WTC11 (cell line): ENCODE measurements at regions not wholly inside any gene's neighbourhood (a gene's known extent, or its start where the extent isn't known, plus 50 kb on each side); places are given as distances from the start of the nearest gene placed in this dataset.
"Not testable (repeated sequence)": the region's sequence is repeated elsewhere in the genome, so short reads cannot be mapped to it uniquely, and the experiment has no call there.

Experiments used
- ATAC-seq: fragments of 200-7000 bp; cut with Tn5 transposase; 2 replicates; pipeline ENCODE4 v1.10.0; 2021; ENCODE audit warnings: mild to moderate bottlenecking, moderate library complexity
- CTCF ChIA-PET: fragments of 300-600 bp; sonication (Branson Sonifier 250); formaldehyde crosslinking; loops from one replicate; lab custom pipeline; 2021; ENCODE audit warnings: antibody characterized with exemption; lab: Charles Lee
- POLR2A ChIA-PET: fragments of 350-600 bp; sonication (Branson Sonifier 250); formaldehyde crosslinking; loops from one replicate; lab custom pipeline; 2021; ENCODE audit warnings: antibody characterized with exemption; lab: Charles Lee
- DNase-seq: peaks from one replicate; pipeline ENCODE4 v3.0.0; 2021; ENCODE audit warnings: low spot score
- H3K27ac Mint-ChIP-seq: 2 replicates; pipeline ENCODE4 v1.8.0; 2021; ENCODE audit warnings: mixed read lengths
- H3K27me3 Mint-ChIP-seq: 2 replicates; pipeline ENCODE4 v1.8.0; 2021; ENCODE audit warnings: low read depth, mild to moderate bottlenecking, moderate library complexity, mixed read lengths
- H3K36me3 Mint-ChIP-seq: 2 replicates; pipeline ENCODE4 v1.8.0; 2021; ENCODE audit warnings: mixed read lengths
- H3K4me1 Mint-ChIP-seq: 2 replicates; pipeline ENCODE4 v1.8.0; 2022; ENCODE audit warnings: mixed read lengths
- H3K4me3 Mint-ChIP-seq: 2 replicates; pipeline ENCODE4 v1.8.0; 2021; ENCODE audit warnings: mild to moderate bottlenecking, moderate library complexity, mixed read lengths
- H3K9me3 Mint-ChIP-seq: 2 replicates; pipeline ENCODE4 v1.8.0; 2021; ENCODE audit warnings: mixed read lengths
- CBFB ChIP-seq: sonication (generic); formaldehyde crosslinking; IDR thresholded peaks from 2 replicates; pipeline ENCODE4 v1.8.1; 2022; ENCODE audit warnings: mild to moderate bottlenecking, low read depth, missing genetic modification reagents
- ELF4 ChIP-seq: sonication (generic); formaldehyde crosslinking; IDR thresholded peaks from 2 replicates; pipeline ENCODE4 v1.8.1; 2022; ENCODE audit warnings: low read depth, mild to moderate bottlenecking, moderate library complexity, missing genetic modification reagents
- GRHL2 ChIP-seq: fragments of 250-450 bp; sonication (Bioruptor Pico); IDR thresholded peaks from 2 replicates; pipeline ENCODE4 v1.8.0; 2022; ENCODE audit warnings: mild to moderate bottlenecking, moderate library complexity; ENCODE audit not compliant: insufficient replicate concordance, severe bottlenecking
- MYBL2 ChIP-seq: sonication (generic); formaldehyde crosslinking; IDR thresholded peaks from 2 replicates; pipeline ENCODE4 v1.8.1; 2023; ENCODE audit warnings: mild to moderate bottlenecking, moderate library complexity, missing genetic modification reagents
- NFYB ChIP-seq: sonication (generic); formaldehyde crosslinking; conservative IDR thresholded peaks from 2 replicates; pipeline ENCODE4 v1.8.0; 2022; ENCODE audit warnings: low read depth, missing genetic modification reagents
- PREB ChIP-seq: sonication (generic); formaldehyde crosslinking; IDR thresholded peaks from 2 replicates; pipeline ENCODE4 v1.8.1; 2022; ENCODE audit warnings: mild to moderate bottlenecking, missing genetic modification reagents, moderate library complexity, borderline replicate concordance
- RORB ChIP-seq: fragments of 250-450 bp; sonication (Bioruptor Pico); IDR thresholded peaks from 2 replicates; pipeline ENCODE4 v1.9.0; 2021; ENCODE audit warnings: mild to moderate bottlenecking
- SMAD4 ChIP-seq: sonication (generic); formaldehyde crosslinking; IDR thresholded peaks from 2 replicates; pipeline ENCODE4 v1.8.0; 2022; ENCODE audit warnings: mild to moderate bottlenecking, missing genetic modification reagents
- TCF7 ChIP-seq: sonication (generic); formaldehyde crosslinking; IDR thresholded peaks from 2 replicates; pipeline ENCODE4 v1.8.0; 2022; ENCODE audit warnings: mild to moderate bottlenecking, low read depth, missing genetic modification reagents, moderate library complexity
- TEAD4 ChIP-seq: sonication (generic); formaldehyde crosslinking; IDR thresholded peaks from 2 replicates; pipeline ENCODE4 v1.8.0; 2022; ENCODE audit warnings: mild to moderate bottlenecking, missing genetic modification reagents
- ZNF121 ChIP-seq: sonication (generic); formaldehyde crosslinking; IDR thresholded peaks from 2 replicates; pipeline ENCODE4 v1.8.0; 2023; ENCODE audit warnings: missing genetic modification reagents
- ZNF219 ChIP-seq: sonication (generic); formaldehyde crosslinking; IDR thresholded peaks from 2 replicates; pipeline ENCODE4 v1.8.0; 2023; ENCODE audit warnings: missing genetic modification reagents, mild to moderate bottlenecking, borderline replicate concordance
- ZNF396 ChIP-seq: fragments of 250-450 bp; sonication (Bioruptor Pico); IDR thresholded peaks from 2 replicates; pipeline ENCODE4 v1.8.0; 2021; ENCODE audit warnings: mild to moderate bottlenecking, moderate library complexity, borderline replicate concordance
- ZNF416 ChIP-seq: fragments of 250-450 bp; sonication (Bioruptor Pico); IDR thresholded peaks from 2 replicates; pipeline ENCODE4 v1.9.0; 2021; ENCODE audit warnings: mild to moderate bottlenecking, inconsistent platforms
- ZNF671 ChIP-seq: fragments of 250-450 bp; sonication (Bioruptor Pico); IDR thresholded peaks from 2 replicates; pipeline ENCODE4 v1.8.0; 2021; ENCODE audit warnings: mild to moderate bottlenecking
- TF ChIP-seq, protein P1 (sequence below): sonication (generic); formaldehyde crosslinking; IDR thresholded peaks from 2 replicates; pipeline ENCODE4 v1.8.1; 2022; ENCODE audit warnings: low read depth, missing genetic modification reagents, borderline replicate concordance
- TF ChIP-seq, protein P2 (sequence below): sonication (generic); formaldehyde crosslinking; IDR thresholded peaks from 2 replicates; pipeline ENCODE4 v1.8.1; 2022; ENCODE audit warnings: missing genetic modification reagents, borderline replicate concordance
- TF ChIP-seq, protein P3 (sequence below): fragments of 250-450 bp; sonication (Bioruptor Pico); IDR thresholded peaks from 2 replicates; pipeline ENCODE4 v2.1.2; 2022; ENCODE audit warnings: mild to moderate bottlenecking, moderate library complexity
- TF ChIP-seq, protein P4 (sequence below): fragments of 250-450 bp; sonication (Bioruptor Pico); IDR thresholded peaks from 2 replicates; pipeline ENCODE4 v1.9.0; 2021; ENCODE audit warnings: mild to moderate bottlenecking

- H3K36me3 Mint-ChIP-seq: no peaks in the 10 kb centered on the region
- H3K27me3 Mint-ChIP-seq: no peaks in the 10 kb centered on the region
- POLR2A ChIA-PET: no interaction called here
- no peak overlapping the region for H3K27ac Mint-ChIP-seq
- peaks cover 3% of the 10 kb centered on the region; the same call in 1 of the 2 replicates for H3K4me1 Mint-ChIP-seq
- DNase-seq: no peak
- TF ChIP-seq TCF7 (CRISPR knock-in tag): no peak
- TF ChIP-seq PREB (CRISPR knock-in tag): no peak
- TF ChIP-seq, protein P1, sequence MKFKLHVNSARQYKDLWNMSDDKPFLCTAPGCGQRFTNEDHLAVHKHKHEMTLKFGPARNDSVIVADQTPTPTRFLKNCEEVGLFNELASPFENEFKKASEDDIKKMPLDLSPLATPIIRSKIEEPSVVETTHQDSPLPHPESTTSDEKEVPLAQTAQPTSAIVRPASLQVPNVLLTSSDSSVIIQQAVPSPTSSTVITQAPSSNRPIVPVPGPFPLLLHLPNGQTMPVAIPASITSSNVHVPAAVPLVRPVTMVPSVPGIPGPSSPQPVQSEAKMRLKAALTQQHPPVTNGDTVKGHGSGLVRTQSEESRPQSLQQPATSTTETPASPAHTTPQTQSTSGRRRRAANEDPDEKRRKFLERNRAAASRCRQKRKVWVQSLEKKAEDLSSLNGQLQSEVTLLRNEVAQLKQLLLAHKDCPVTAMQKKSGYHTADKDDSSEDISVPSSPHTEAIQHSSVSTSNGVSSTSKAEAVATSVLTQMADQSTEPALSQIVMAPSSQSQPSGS: no peak
- TF ChIP-seq ELF4: no peak
- TF ChIP-seq, protein P2, sequence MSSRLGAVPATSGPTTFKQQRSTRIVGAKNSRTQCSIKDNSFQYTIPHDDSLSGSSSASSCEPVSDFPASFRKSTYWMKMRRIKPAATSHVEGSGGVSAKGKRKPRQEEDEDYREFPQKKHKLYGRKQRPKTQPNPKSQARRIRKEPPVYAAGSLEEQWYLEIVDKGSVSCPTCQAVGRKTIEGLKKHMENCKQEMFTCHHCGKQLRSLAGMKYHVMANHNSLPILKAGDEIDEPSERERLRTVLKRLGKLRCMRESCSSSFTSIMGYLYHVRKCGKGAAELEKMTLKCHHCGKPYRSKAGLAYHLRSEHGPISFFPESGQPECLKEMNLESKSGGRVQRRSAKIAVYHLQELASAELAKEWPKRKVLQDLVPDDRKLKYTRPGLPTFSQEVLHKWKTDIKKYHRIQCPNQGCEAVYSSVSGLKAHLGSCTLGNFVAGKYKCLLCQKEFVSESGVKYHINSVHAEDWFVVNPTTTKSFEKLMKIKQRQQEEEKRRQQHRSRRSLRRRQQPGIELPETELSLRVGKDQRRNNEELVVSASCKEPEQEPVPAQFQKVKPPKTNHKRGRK (CRISPR knock-in tag): no peak
- TF ChIP-seq RORB (CRISPR knock-in tag): no peak
- no peak for TF ChIP-seq ZNF219 (CRISPR knock-in tag)
- TF ChIP-seq MYBL2 (CRISPR knock-in tag): no peak
- no peak for TF ChIP-seq CBFB
- TF ChIP-seq, protein P3, sequence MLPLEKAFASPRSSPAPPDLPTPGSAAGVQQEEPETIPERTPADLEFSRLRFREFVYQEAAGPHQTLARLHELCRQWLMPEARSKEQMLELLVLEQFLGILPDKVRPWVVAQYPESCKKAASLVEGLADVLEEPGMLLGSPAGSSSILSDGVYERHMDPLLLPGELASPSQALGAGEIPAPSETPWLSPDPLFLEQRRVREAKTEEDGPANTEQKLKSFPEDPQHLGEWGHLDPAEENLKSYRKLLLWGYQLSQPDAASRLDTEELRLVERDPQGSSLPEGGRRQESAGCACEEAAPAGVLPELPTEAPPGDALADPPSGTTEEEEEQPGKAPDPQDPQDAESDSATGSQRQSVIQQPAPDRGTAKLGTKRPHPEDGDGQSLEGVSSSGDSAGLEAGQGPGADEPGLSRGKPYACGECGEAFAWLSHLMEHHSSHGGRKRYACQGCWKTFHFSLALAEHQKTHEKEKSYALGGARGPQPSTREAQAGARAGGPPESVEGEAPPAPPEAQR (CRISPR knock-in tag): no peak
- TF ChIP-seq ZNF121 (CRISPR knock-in tag): no peak
- no peak for TF ChIP-seq TEAD4 (CRISPR knock-in tag)
- no peak for TF ChIP-seq ZNF416 (CRISPR knock-in tag)
- TF ChIP-seq ZNF396 (CRISPR knock-in tag): no peak
- TF ChIP-seq, protein P4, sequence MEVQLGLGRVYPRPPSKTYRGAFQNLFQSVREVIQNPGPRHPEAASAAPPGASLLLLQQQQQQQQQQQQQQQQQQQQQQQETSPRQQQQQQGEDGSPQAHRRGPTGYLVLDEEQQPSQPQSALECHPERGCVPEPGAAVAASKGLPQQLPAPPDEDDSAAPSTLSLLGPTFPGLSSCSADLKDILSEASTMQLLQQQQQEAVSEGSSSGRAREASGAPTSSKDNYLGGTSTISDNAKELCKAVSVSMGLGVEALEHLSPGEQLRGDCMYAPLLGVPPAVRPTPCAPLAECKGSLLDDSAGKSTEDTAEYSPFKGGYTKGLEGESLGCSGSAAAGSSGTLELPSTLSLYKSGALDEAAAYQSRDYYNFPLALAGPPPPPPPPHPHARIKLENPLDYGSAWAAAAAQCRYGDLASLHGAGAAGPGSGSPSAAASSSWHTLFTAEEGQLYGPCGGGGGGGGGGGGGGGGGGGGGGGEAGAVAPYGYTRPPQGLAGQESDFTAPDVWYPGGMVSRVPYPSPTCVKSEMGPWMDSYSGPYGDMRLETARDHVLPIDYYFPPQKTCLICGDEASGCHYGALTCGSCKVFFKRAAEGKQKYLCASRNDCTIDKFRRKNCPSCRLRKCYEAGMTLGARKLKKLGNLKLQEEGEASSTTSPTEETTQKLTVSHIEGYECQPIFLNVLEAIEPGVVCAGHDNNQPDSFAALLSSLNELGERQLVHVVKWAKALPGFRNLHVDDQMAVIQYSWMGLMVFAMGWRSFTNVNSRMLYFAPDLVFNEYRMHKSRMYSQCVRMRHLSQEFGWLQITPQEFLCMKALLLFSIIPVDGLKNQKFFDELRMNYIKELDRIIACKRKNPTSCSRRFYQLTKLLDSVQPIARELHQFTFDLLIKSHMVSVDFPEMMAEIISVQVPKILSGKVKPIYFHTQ (CRISPR knock-in tag): no peak
- no peak for TF ChIP-seq GRHL2 (CRISPR knock-in tag)
- no peak for TF ChIP-seq ZNF671 (CRISPR knock-in tag)
- TF ChIP-seq NFYB (CRISPR knock-in tag): no peak
- TF ChIP-seq SMAD4 (CRISPR knock-in tag): no peak
- TF ChIP-seq, all 79 proteins: peak for 0
- Mint-ChIP-seq H3K4me3 (no peak overlapping the region), H3K9me3 (no peaks in the 10 kb centered on the region)
- CTCF ChIA-PET: no interaction called here
- ATAC-seq: no peak
Observed at GRCh38 chr13:105841286-105841685, 694.2 kb downstream of the EFNB2 start.

DNA sequence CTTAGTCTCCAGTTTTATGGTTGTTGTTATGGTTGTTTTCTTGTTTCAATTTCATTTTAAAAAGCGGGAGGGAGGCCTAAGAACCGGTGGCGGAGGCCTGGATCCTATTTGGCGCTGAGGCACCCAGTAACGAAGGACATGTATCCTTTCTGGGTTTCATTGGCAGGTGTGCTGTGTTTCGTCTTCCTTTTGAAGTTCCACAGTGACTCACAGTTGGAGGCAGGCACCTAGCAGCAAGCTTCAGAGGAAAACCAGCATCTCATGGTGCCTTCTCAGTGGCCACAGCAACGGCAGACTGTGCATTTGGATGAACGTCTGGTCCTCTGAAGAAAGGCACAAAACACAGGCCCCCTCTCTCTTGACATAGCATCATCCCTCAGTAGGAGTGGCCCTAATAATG is 697.2 kb downstream of the EFNB2 start:
- no peaks in the 10 kb centered on the region for H3K36me3 Mint-ChIP-seq
- DNase-seq (no peak), ATAC-seq (no peak)
- H3K4me3 Mint-ChIP-seq: no peak overlapping the region
- POLR2A ChIA-PET: no interaction called here
- no peak for TF ChIP-seq RORB (CRISPR knock-in tag)
- CTCF ChIA-PET: no interaction called here
- no peaks in the 10 kb centered on the region for H3K9me3 Mint-ChIP-seq
- H3K27ac Mint-ChIP-seq: no peak overlapping the region
- no peaks in the 10 kb centered on the region for H3K27me3 Mint-ChIP-seq
- H3K4me1 Mint-ChIP-seq: peaks cover 3% of the 10 kb centered on the region; the same call in 1 of the 2 replicates

DNA sequence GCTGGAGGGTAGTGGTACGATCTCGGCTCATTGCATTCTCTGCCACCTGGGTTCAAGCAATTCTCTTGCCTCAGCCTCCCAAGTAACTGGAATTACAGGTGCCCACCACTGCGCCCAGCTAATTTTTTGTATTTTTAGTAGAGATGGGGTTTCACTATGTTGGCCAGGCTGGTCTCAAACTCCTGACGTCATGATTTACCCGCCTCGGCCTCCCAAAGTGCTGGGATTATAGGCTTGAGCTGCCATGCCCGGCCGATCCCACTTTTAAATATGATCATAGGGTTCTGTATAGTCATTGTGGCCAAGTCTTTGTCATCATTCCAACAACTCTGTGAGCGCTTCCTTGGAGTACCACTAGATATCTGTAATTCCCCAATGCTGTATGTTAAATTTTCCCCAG is 698.2 kb downstream of the EFNB2 start:
- H3K27me3 Mint-ChIP-seq, H3K27ac Mint-ChIP-seq, H3K36me3 Mint-ChIP-seq, ATAC-seq, H3K9me3 Mint-ChIP-seq, POLR2A ChIA-PET, DNase-seq, CTCF ChIA-PET, H3K4me3 Mint-ChIP-seq, H3K4me1 Mint-ChIP-seq: not testable (repeated sequence)
